ENCODE measurements at regions not wholly inside any gene's neighbourhood (a gene's known extent, or its start where the extent isn't known, plus 50 kb on each side); places are given as distances from the start of the nearest gene placed in this dataset.

DNA sequence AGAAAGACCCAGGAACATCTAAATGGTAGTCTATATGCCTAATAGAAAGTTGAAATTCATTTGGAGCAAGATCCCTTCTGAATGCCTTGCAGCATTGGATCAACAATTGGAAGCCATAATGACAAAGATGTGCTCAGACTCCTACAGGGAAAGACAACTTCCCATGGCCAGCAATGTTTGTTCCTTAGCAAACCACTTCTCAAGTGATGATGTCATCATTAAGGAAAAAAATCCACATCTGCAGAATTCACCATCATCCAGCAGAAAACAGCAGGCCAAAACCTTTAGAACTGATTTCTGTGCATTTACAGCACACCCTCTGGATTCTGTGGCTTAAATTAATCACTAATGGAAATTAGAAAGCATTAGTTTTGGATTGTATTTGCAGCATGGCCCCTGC lies 82.4 kb upstream of the ZIC3 start:
- no peak overlapping the region for H3K4me3 ChIP-seq (ENCODE audit: low read depth, low read length)

DNA sequence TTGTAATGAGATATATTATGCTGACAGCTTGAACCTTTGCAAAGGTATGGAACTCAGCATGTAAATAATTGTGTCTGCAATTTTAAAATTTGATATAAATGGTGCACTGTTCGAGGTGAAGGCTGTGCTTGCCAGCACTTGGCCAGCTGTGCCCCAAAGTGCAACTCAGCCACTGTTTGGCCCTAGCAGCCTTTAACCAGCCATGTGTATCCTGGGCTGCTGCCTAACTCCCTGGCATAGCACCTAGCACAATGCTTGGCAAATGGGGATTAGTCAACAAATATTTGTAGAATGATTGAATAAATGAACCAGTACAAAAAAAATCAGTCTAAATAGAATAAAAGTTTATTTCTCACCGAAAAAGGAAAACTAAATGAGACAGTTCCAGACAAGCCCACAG lies 83.8 kb upstream of the ZIC3 start:
- H3K4me3 ChIP-seq (ENCODE audit: low read depth, low read length): no peak overlapping the region

DNA sequence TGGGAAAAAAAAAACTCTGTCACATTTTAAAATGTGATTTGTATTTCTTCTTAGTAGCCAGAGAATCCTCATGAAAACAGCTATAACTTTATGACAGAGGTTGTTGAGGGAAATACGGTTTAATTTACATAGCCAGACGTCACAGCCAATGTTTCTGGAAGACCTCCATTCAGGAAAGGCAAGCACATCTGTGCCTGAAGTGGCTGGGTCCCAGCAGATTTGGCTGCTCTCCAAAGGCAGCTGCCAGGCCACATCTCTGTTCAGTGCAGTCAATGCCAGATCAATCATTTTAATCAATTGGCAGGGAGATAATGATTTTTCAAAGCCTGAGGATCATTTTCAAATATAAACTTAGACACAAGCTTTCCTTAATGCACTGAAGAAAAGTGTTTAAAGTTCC lies 86.5 kb upstream of the ZIC3 start:
- no peak overlapping the region for H3K4me3 ChIP-seq (ENCODE audit: low read depth, low read length)

DNA sequence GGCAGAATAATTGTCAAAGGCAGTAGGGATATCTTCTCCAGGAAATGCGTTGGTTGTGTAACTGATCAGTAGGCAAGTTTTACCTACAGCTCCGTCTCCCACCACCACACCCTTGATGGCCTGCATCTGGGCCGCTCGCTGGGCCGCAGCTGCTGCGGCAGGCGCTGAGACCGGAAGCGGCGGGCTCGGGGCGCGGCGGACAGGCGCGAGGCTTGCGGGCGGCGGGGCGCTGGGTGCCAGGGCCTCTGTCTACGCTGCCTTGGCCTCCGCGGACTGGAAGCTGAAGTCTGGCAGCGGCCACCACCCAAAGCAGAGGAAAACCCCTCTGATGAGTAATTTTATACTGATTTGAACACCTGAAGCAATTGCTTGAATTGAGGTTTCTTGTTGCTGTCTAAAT lies 124.2 kb upstream of the ZIC3 start:
- no peak overlapping the region for H3K4me3 ChIP-seq (ENCODE audit: low read depth, low read length)

DNA sequence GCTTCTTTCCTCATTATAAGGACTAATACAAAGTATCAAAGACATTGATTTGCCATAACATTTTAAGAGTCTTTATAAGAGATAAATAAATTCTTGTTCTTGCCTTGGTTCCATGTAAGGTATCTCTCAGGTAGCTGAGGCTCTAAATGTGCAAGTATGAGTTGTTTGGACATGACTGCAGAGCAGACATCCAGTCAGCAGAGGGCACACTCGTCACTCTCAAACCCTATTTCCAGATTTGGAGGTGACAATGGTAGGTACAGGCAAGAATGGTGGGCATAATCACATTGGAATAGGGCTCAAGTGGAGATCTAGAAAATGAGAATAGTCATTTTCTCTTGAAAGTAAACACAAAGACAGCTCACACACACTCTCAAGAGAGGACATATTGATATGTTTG lies 133.3 kb upstream of the ZIC3 start:
- no peak overlapping the region for H3K4me3 ChIP-seq (ENCODE audit: low read depth, low read length)

DNA sequence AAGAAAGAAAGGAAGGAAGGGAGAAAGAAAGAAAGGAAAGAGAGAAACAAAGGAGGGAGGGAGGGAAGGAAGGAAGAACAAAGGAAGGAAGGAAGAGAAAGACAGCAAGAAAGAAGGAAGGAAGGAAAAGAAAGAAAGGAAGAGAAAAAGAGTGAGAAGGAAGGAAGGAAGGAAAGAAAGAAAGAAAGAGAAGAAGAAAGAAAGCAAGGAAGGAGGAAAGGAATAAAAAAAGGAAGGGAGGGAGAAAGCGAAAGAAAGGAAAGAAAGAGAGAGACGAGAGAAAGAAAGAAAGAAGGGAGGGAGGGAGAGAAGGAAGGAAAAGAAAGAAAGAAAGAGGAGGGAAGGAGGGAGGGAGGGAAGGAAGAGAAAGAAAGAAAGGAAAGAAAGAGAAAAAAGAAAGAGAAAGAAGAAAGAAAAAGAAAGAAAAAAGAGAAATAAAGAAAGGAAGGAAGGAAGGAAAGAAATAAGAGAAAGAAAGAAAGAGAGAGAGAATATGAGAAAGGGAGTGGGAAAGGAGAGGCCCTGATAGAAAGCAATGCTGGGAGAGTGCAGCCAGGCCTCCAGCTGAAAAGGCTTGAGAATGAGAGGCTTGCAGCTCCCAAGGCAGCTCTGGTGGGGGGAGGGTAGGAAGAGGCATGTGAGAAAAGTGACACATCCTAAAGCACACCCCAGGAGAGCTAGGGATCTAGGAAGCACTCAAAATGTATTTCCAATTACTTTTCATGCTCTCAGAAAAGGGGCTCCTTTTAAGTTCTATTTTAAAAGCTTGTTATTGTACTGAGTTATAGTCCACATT lies 134.0 kb upstream of the ZIC3 start:
- no peak overlapping the region for H3K4me3 ChIP-seq (ENCODE audit: low read depth, low read length)

DNA sequence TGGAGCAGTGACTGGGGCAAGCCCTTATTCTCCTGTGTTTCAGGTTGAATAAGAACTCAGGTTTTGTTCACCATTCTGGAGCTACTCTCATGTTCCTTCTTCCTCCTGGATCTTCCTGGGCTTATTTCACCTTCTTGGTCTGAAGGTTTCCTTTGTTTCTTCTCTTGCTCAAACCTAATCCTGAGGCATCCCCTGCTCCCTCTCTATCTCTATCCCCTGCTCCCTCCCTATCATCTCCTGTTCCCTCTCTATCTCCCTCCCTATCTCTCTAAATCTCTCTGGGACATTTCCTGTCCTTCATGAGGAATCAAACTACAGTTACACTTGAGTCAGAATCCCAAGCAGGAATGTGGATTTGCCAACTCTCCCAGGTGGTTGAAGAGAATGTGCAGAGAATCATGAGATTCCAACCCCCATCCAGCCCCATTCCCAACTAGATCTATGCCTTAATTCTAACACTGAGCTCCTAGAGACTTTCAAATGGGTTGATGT lies 134.9 kb upstream of the ZIC3 start:
- no peak overlapping the region for H3K4me3 ChIP-seq (ENCODE audit: low read depth, low read length)

DNA sequence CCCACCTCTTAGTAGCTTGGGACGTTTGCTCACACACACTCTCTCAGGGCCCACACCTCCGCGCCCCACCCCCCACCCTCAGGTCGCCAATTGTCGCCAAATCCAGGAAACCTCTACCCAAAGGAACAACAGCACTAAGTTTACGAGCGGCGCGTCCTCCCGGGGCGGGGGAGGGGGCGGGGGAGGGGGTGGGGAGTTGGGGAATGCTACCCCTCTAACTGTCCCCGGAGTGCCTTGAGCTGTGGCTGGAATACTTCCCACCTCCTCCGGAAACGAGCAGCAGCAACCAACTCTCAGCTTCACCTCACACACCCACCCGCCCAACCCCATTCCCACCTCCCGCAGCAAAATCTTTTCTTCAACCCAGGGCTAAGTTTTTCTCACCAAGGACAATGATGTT lies 135.6 kb upstream of the ZIC3 start:
- no peak overlapping the region for H3K4me3 ChIP-seq (ENCODE audit: low read depth, low read length)

DNA sequence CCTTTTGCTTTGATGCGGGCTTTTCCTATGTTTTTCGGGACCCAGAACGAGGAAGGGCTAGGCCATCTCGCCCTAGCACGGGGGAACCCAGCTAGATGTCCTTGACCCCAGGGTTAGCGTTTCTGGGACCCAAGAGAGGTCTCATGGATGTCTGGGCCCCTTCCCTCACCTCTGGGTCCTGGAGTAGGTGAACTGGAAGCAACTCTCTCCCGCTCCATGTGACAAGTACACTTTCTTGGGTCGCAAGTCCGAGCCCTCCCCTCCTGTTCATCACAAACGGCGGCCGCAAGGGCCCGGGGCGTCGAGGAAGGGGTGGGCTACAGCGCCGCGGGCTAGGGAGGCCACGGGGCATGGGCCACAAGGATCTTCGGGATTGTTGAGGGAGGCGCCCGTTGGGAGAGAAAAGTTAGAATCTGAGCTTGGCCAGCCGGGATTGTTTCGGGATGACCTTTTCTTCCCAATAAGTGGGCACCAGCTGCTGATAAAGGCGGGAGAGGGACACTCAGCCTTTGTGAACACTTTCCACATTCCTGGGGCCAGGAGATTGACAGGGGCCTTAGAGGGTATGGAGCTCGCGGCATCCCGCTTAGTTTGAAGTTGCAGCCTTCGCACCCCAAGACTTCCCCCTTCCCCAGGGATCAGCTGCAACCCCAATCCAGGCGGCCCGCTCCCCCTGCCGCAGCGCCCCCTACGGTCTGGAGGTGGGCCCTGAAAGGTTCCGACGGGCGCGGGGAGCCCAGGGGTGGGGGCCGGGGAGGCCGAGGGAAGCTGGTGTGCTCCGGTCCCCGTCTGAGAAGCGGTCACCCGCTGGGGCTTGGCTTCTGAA lies 136.9 kb upstream of the ZIC3 start:
- H3K4me3 ChIP-seq (ENCODE audit: low read depth, low read length): peak overlapping the region; percentile 25

DNA sequence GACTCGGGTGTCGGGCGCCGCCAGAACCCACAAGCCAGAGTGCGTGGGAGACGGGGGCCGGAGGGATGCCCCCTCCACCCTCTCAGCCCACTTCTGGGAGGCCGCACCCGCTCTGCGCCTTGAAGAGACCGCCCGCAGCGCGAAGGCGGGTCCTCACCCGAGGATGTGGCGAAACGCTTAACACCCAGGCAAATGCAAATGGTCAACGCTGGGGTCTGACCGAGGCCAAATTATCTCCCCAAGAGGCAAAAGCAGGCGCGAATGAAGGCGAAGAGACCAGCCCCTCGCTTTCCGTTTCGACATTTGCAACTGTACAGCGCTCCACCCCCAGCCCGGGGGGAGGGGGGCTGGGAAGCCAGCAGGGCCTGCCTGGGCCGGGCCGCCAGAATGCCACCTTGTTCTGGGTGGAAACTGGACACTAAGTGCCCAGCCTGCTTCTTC lies 137.7 kb upstream of the ZIC3 start:
- peak overlapping the region; percentile 25 for H3K4me3 ChIP-seq (ENCODE audit: low read depth, low read length)

DNA sequence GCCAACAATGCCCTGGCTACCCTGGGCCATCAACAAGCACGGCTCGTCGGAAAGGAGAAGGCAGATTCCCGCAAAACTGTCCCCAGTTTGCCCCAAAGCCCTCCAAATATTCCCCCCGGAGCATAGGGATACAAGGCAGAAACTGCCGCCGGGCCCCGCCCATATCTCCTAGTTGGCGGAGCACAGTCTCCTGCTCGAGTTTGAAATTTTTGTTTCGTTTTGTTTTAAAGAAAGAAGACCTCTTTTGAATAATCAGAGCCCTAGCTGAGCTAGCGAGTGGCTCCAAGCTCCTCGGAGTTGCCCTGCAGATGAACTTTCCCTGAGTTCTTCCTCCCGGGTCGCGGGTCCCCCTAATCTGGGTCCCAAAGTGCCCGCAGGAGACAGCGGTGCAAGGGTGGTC lies 138.1 kb upstream of the ZIC3 start:
- H3K4me3 ChIP-seq (ENCODE audit: low read depth, low read length): peak overlapping the region; percentile 25

DNA sequence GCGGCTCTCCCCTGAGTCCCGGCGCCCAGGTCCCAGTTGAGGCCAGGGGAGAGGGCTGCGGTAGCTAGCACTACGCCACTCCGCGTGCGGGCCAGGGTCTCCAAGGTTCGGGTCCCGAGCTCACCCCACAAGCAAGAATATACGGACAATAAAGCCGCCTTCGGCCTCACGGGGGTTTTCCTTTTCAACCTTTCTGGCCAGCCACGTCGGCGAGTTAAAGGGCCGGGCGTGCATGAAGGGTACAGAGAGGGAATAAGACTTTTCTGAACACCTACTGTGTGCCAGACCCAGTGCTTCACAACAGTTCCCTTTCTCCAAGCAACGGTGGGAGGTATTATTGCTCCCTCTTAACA lies 138.5 kb upstream of the ZIC3 start:
- H3K4me3 ChIP-seq (ENCODE audit: low read depth, low read length): no peak overlapping the region

DNA sequence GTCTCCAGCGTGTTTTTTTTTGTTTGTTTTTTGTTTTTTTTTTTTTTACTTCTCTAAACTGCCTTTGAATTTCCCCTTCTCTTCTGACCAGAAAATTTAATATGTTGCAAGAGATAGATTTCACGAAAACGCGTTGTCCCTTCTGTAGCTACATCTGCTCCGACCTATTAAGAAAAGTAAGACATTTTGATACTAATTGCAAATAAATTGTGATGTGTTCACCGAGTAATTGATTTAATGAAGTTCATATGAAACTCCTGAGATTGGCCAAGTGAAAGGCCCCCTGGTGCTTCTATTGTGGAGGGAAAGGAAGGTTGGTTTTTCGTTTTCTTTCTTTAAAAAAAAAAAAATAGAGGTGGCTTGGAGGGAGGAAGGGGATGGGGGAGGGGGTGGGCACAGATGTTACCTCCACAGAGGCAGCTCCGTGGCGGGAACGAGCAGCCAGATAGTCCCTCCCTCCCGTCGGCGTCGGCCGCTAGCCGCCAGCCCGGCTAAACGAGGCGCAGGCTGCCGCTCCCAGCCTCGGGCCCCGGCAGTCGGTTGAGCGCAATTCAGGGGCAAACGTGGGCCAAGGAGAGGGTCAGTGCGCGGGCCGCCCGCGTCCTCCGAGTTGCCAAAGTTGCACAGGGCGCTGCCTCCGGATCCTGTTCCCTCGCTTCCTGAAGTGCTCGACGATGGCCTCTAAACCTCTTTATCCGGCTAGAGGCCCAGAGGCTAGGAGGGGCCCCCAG lies 139.1 kb upstream of the ZIC3 start:
- H3K4me3 ChIP-seq (ENCODE audit: low read depth, low read length): peak overlapping the region; percentile 1

DNA sequence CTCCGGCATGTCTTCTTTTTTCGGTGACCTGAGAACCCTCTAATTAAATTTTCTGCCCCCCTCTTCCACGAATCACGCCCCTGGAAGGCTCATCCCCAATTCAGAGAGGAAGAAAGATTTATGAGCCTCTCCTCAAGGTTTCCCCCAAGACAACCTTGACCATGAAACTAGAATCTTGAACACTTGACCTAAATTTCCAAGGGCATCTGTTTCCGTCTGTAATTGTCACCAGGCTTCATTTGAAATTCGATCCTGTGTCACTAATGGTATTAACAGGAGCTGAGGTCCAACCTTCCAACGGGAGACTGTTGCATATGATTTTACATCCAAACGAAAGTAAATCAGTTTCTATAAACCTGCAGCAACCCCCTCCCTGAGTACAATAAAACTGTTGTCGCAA lies 139.9 kb upstream of the ZIC3 start:
- no peak overlapping the region for H3K4me3 ChIP-seq (ENCODE audit: low read depth, low read length)

DNA sequence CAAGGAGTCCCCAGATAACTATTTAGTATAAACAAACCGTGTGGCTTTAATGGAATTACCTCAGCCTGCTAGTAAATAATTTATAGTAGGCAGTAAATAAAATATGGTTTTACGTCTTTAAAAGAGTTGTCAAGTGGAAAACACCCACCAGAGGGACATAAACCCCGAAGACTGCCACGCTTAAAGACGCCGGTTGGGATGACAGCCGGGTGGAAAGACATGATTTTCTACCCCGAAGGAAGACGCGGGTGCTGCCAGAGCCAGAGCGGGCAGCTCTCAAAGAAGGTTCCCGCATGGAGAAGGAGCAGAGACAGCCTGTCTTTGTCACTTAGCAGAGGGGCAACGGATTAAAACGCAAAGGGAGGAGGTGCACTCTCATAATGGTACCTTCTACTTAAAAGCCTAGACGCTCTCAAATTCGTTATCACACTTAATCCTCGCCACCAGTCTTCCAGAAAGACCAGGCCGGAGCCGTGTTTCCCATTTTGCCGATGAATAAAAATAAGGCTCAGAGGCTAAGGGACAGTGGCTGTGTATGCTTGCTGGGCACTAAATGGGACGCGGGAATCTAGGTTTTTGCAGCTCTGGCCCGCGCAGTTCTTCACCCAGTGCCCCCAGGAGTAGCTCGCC lies 140.5 kb upstream of the ZIC3 start:
- no peak overlapping the region for H3K4me3 ChIP-seq (ENCODE audit: low read depth, low read length)

DNA sequence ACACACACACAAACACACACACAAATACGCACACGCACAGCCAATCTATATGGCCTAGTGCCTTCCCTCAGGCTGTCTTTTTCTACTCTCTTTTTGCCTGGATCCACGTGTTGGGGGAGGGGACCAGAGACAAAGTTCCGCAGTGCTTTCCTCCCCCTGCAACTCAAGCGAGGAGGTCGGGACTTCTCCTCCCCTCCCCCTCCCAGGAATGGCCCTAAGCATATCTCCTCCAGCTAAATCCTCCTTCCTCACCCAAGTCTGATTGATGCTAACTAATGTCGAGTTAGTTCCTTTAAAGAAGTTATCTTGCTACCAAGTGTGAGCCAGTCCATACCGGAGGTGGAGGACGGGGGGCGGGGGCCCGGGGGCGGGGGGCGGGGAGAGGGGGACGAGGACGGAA lies 141.2 kb upstream of the ZIC3 start:
- H3K4me3 ChIP-seq (ENCODE audit: low read depth, low read length): no peak overlapping the region

DNA sequence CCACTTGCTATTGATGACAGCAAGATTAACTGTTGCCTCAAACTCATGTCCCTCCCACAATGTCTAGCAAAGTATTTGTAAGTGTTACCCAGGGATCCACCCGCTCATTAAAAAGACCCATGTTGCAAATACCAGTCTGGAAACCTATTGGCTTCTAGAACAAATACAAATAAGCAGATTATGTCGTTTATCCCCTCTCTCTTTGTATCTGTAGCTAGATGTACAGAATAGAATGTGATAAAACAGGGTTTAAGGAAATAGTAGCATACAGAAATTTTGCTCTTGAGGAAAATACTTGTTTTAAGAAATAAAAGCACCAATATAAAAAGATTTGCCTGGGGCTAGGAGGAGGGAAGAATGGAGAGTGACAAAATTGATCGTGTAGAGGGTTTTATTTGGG lies 142.7 kb upstream of the ZIC3 start:
- no peak overlapping the region for H3K4me3 ChIP-seq (ENCODE audit: low read depth, low read length)

DNA sequence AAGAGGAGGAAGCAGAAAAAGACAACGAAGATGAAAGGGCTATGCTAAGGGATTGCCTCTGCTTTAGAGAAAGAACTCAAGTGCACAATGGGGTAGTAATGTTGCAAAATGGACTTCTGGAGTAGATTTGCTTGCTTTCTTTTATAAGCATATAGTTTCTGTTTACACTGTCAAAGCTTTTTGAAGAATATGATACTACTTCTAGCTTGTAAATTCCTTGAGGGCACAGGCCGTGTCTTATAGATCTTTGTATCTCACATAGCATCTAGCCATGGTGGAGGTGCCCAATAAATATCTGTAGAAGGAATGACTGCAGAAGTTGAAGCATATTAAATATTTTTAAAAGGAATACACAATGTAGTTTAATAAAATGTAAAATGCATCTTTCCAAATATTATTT lies 147.8 kb upstream of the ZIC3 start:
- no peak overlapping the region for H3K4me3 ChIP-seq (ENCODE audit: low read depth, low read length)

DNA sequence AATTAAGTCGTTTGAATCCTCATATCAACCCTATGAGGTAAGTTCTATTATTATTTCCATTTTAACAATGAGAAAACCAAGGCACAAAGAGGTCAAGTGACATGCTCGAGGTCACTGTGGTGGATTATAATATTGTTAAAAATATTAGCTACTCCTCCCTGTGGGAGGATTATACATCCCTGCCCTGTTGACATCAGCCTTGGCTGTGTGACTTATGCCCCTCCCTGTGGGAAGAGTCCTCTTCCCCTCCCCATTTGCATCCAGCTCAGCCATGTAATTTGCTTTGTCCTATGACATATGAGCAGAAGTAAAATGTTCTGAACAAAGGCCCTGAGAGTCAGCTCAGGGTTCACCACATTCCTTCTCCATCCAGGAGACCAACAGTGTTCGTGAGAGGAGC lies 152.7 kb upstream of the ZIC3 start:
- no peak overlapping the region for H3K4me3 ChIP-seq (ENCODE audit: low read depth, low read length)

DNA sequence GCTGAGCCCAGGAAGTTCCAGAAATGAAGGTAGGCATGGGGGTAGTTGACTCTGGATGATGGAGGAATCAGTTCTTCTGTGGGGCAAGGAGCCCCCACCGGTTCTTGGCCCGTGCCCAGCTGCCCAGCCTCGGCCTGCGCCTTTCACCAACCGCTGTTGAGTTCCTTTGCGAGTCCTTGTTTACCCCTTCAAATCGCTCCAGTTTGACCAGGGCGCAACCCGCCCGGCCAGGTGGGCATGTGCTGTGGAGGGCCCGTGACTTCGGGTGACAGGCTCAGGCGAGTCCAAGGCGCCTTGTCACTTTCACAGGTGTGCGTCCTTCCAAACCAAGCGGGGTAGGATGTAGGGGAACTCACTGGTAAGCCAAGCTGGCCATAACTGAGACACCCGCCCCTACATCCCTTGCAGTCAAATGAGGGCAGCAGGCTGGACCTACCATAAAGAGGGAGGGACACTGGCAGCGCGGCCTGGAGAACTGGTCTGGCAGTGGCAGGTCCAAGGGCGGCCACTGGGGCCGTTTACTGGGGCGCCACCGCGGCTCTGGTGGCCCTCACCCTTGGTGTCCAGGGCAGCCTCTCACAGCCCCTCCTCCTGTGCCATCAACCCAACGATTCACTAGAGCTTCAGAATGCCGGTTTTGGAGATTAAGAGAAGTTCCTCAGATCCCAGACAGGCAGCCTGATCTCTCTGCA lies 160.3 kb upstream of the ZIC3 start:
- H3K4me3 ChIP-seq (ENCODE audit: low read depth, low read length): no peak overlapping the region

DNA sequence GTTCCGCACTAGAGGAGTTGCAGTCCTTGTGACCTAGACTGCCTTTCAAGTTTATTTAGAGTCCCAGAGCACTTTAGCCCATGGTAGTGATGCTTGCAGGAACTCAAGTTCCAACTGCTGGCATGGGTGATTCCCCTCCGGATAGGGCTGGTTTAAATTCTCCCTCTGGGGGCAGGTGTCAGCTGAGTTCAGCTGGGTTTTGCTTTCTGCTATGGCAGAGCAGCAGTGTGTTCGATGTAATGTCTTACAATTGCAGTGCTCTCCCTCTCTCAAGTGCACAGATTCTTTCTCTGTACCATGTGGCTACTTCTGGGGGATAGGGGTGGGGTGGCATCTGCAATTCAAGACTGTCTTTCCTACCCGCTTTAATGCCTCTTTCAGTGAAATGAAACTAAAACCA lies 164.8 kb upstream of the ZIC3 start:
- no peak overlapping the region for H3K4me3 ChIP-seq (ENCODE audit: low read depth, low read length)
